Left kidney (tissue), 1 donor: ENCODE measurements at regions not wholly inside any gene's neighbourhood (a gene's known extent, or its start where the extent isn't known, plus 50 kb on each side); places are given as distances from the start of the nearest gene placed in this dataset.

ENCODE experiments used
- DNase-seq: peaks from one replicate; pipeline ENCODE4 v3.0.0-alpha.2; 2013

DNA sequence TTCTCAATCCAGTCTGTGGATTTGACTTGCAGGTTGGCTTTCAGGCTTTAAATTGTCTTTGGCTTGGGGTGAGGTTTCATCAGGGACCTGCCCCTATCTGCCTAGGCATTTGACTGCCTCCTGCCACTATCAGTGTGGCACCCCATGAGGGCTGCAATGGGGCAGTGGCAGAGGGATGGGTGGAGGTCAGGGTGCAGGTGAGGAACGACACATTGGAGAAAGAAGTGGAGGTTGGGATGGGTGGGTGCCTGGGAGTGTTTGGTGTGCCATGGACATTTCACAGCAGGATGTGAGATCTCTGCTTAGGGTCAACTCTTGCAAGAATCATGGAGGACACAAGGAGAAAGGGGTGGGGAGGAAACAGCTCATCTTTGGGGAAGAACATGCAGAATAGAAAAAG is 625.1 kb downstream of the PTPRU start:
- no peak for DNase-seq

DNA sequence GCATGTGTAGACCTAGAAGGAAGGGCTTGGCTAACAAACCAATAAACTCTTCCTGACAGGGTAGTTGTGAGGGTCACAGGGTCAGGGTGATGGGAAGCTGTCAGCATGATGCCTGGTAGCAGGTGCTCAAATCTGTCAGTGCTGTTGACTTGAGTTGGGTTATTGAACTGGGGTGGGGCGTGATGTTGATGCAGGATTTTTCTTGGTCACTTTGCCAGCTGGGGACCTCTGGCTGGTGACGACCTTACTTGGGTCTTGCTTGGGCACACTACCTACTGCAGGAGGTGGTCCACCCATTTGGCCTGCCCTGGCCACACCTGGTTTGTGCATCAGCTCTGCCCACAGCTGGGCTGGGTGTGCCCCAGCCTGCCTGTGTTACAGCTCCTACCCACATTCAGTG is 624.4 kb downstream of the PTPRU start:
- no peak for DNase-seq

DNA sequence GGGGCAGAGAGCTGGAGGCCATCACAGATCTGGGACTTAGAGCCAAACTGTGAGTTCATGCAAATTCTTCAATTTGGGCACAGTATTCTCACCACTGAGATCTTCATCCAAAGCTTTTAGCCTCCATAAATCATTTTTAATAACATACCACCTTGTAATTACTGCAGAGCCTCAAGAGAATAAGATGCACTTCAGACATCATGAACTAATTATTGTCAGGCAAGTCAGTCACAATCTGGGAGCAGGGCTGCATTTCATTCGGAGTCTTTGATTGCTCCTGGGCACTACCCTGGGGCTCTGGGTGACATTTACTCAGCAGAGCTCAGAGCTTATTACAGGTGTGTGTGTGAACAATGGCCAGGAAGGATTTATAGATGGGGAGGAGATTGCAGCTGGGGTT is 623.7 kb downstream of the PTPRU start:
- DNase-seq = no peak

DNA sequence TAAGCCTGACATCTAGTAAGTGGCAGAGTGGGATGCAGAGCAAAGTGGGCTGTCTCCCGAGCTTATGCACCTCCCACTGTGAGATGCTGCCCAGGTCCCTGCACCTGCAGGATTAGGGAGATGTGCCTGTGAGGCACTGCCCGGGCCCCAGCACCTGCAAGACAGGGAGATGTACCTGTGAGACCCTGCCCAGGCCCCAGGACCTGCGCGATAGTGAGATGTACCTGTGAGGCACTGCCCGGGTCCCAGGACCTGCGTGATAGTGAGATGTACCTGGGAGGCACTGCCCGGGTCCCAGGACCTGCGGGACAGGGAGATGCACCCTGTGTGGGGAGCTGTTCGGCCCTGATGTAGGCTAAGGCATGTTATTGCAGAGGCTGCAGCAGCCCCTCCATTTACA is 622.8 kb downstream of the PTPRU start:
- no peak for DNase-seq

DNA sequence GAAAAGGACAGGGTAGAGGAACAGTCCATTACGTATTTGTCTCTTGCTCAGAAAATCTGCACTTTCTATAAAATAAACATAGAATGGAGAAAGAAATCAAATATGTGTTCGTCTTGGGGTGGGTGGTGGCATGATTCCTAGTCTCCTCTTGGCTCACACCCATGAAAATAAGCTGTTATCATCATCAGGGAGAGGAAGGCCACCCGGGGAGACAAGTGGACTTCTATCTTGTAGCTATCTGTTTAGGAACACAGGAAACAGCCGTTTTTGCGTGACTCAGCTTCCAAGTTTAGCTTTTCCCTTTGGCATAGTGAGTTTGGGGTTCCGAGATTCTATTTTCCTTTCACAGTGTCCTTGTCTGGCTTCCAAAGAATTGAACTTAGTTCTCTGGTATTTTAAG is 622.3 kb downstream of the PTPRU start:
- DNase-seq = no peak

DNA sequence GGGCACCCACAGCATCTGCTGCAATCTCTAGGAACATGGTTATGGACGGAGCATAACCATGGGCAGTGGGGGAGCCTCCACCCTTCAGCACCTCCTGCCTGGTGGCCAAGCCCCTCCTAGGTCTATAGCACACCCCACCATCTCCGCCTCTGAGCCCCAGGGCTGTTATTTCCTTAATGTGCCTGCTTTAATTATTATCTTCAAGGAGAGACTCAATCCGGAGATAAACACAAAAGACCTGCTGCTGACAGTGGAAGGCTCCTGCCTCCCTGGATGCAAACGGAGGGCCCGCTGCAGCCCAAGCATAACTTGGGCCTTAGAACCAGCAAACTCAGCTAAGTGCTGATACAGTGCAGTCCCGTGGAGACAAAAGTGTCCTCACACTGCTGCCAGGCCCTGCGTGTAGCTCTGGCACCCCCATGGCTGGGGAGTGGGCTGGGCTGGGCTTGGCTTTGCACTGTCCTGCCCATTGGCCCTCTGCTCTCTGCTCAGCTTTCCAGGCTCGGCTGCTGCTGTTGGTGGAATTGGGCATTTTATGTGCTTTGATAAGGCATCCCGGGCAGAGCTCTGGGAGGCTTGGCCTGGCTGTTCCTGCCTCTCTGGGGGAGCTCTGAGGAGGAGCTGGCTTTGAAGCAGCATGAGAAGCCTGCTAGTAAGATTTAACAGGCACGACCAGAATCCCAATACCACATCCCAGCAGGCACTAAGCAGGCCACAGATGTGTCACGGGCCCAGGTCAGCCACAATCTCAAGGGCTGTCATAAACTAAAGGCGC is 620.2 kb downstream of the PTPRU start:
- DNase-seq = no peak

DNA sequence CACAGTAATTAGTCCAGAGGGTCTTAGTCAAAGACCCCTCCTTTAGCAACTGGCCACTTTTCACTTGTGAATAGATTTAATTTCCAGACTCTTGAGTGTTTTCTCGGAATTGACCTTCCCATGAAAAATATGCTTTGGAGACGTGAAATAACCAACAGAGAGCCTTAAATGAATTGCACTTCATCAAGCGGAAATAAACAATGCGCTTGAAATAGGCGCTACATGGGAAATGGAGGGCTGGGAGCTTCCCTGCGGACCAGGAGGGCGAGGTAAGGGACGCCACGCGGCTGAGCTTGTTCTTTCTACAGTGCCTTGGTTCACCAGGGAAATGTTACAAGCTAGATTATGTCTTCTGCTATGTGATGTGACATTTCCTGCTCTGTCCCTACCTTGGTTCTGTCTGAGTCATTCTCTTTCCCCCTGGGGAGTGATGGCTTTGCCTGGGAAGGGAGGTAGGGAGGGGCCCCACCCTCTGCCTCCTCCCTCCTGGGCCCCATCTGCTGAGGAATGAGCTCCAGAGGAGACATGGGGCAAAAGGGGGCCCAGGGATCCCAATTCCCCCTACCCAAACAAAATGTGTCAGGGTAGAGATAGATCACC is 619.3 kb downstream of the PTPRU start:
- DNase-seq = no peak

DNA sequence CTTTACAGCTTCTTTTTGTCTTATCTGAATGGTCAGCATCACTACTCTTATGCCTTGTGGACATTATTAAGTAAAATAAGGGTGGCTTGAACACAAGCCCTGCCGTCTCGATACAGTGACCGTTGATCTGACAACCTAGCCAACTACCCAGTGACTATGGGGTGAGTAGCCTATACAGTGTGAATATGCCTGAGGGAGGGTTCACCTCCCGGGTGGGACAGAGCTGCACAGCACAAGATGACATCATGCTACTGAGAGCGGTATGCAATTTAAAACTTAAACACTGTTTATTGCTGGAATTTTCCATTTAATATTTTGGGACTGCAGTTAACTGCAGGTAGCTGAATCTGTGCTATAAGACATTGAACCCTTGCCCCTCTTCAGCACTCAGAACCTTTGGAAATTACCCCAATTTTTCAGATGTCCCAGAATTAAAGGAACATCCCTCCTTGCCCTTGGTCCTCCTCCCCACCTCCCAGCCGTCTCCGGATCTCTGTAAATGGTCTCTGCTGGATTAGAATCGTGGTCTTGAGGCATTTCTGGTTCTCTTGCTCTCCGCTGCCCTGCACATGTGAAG is 618.5 kb downstream of the PTPRU start:
- no peak for DNase-seq

DNA sequence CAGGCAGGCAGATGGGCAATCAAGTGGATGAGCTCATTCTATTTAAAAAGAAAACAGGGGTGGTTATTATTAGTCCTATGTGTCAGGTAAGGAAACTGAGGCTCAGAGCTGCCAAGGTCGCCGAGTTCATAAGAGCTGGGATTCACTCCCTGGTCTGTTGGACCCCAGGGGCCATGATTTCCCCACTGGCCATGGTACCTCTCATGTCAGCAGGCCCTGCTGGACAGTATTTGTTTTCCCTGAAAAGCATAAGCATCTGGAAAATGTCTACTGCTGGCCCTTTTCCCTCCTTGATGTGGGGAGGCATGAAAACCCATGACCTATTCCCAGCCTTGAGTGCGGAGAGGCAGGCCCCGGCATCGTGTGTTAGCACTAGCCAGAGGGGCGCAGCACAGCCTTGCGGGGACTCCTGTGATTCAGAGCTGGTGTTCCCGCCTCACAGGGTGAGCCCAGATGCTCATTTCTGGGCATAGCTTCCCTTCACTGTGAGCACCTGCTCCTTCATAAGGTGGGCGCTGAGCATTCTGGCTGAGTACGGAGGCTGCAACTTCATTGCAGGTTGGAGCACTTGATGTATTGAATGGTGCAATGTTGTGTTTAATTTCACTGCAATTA is 617.5 kb downstream of the PTPRU start:
- DNase-seq = no peak

DNA sequence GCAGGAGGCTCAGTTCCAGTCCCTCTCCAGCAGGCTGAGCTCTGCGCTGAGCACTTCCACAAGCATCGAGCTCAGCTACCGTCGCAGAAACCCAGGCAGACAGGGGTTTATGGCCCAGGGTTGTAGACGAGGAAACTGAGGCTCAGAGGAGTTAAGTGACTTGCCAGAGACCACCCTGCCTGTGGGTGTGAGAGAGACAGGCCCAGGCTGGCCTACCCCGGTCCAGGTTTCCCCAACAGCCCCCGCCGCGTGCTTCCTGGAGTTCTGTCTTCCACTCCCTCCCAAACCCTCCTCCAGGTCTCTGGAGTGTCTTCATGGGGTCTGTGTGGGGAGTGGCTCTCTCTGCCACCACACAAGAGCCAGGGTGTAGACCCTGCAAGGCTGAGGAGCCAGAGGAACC is 615.9 kb downstream of the PTPRU start:
- no peak for DNase-seq

DNA sequence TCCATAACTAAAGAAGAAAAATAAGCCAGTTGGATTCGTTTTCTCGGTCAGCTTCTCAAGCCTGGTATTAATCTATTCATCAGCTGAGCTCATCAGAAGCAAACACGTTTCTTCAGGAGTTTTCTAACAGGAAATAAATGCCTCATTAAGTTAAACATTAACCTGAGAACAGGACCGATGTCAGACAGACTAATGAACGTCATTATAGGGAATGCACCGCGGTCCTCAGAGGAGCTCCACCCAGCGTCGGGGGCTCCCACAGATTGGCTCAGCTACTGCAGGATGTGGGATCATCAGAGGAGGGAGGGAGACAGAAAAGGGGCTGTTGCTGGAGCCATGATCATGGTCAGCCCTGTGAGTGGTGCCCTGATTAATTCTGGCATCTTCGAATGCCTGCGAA is 615.4 kb downstream of the PTPRU start:
- DNase-seq = peak; percentile 32

DNA sequence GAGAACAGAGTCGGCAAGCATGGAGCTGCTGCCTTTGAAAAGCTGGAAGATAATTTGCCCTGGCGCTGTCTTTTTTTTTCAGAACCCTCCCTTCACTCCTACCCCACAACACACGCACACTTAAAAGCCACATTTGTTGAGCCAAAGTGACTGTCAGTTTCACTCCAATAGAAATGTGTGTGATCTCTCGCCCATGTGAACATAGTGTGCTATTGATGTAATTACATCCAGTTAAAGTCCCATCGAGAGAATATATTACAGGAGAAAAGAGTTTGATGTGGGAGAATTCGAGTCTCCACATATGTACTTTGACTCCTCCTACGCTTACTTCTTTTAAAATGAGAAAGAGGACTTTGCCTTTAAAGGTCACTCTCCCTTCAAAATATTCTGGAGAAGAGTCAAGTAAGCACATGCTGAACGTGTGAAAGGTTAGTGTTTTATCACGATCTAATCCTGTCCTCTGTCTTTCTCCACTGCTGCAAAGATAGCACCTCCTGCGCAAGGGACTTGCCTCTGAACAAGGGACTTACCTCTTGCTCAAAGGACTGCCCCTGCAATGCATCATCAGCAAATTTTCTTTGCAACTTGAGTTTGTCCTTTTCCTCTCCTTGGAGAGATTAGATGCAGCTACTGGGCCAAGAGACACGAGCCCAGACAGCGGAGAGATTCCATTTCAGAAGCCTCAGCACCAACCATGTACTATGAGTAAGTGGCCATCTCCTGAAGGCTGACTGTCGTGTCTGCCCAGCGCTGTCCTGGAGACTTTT is 613.9 kb downstream of the PTPRU start:
- peak; percentile 13 for DNase-seq

DNA sequence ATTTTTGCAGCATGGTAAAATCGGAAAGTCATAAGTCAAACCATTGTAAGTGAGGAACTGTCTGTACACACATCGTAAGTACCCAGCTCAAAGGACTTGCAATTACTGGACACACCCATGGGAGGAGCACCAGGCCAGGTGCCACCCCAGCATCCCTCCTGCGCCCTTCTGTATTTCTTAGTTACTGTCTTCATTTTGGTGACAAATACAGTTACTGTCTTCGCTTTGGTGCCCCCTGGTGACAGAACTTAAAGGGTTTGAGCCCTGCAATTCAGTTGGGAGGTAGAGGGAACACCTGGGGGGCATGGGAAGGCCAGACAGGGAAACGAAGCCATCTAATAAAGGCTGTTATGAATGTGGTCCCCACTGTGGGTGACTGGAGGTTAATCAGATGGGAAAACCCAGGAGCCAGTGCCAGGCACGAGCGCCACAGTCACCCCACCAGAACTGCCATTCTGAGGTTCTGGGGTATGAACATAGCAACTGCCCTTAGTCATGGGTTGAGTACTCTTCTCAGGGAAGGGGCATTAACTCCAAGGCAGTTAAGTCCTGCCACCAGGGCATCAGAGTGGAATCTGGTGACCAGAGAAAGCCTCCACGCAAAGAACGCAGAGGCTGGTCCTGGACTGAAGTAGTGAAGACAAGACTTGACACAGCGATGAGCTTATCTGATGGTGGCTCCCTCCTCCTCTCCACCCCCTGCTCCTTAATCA is 612.9 kb downstream of the PTPRU start:
- DNase-seq = peak; percentile 28

DNA sequence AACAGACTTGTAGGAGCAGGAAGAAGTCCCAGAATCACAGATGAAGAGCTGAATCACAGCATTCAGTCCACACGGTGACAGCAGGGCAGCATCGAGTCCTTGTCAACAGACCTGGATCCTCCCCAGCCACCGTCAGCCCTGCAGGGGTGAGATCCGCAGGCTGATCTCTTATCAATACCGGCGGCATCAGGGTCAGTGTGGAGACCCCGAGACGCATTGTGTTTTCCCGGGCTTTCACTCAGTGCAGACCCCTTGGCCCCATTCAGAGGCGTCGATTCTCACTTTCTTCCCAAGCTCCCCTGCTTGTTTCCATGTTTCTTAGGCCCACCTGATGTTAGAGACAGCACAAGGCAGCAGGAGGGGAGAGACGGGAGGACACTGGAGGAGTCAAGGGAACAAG is 609.6 kb downstream of the PTPRU start:
- no peak for DNase-seq

DNA sequence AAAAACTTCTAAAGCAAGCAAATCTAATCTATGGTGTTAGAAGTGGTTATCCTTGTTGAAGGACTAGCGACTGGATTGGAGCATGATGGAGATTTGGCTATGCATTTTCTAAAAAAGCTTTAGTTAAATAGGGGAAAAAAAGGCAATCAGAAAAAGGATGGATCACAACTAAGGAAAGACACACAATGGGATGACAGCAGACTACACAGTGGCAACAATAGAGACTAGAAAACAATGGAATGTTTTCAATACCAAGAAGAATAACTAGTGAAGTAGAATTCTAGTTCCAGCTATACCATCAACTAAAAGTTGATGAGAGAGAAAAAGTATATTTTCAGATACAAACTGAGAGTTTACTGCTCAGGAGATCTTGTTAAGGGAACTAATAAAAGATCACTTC is 605.8 kb downstream of the PTPRU start:
- no peak for DNase-seq

DNA sequence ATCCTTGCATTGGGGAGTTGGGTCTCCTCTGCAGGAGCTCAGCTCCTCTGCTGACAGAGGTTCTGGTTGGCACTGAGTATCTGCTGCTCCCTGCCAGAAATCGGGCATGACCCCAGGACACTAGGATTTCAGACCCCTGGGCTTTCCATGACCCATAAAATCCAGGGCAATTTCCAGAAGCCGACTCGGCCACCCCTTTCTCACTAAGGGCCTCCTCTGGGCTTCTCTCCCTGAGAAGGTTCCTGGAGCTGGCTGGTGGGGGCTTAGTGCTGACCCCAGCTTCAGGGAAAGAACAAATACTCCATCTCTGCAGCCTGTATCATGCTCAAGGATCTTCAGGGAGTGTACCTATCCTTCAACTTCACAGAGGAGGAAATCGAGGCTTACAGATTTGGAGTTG is 603.4 kb downstream of the PTPRU start:
- DNase-seq = no peak

DNA sequence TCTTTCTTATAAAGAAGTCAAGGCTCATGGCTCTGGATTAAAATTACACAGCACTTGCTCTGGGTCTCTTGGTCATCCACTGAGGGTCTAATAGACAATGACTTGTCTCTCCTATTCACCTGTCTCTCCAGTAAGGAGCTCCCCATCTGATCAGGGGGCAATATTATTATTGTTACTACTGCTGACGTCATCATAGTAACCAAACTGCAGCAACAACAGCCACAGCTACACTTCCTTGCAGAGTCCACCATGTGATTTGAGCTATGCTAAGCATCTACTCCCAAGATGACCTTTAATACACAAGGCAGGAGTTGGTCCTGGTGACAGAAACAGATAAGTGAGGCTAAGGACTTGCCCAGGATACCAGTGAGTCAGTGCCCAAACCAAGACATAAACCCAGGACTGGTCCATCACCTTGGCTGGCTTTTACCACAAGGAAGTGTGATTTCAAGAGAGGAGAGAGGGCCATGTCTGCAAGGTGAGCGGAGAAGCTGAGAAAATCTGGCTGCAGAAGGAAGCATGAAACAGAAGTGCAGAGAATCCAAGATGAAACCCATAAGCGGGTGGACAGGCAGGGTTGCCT is 602.5 kb downstream of the PTPRU start:
- DNase-seq = no peak

DNA sequence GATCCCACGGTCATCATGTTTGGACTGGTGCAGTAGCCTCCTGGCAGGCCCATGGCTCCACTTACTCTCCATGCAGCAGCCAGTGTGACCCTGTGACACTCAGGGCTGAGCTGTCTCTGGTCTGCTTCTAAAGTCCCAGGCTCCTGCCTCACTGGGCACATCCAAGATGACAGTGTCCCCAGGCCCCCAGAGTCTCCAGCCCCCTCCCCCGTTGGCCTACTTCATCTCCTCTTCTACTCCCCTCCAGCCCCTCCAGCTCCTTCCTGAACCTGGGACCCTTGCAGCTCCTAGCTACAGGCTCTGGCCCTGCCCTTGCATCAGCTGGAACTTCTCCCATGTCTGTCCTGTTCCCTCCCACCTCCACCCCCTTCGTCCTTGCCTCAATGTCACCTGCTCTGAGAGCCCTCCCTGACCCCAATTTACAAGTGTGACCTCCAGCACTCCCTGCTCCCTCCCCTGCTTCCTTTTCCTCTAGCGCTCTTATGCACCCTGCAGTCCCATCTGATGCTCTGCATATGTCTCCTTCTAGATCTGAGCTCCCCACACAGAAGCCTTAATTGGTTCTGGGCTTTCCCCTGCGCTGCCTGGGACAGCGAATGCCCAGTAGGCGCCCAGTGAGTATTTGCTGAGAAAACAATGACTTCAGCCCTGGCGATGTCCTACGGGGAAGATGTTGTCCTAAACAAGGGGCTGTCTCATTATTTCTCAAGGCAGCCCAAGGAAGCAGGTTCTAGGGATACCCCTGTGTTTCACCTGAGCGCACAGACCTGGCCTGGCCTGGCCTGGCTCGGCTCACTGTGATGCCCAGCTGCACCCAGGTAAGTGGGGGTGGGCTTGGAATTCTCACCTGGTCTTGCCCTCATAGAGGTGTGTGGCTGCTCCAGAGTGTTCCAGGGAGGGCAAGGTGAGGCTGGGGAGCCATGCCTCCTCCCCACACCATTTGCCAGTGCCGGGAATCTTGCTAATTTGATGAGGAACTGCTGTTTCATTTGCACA is 600.6 kb downstream of the PTPRU start:
- no peak for DNase-seq

DNA sequence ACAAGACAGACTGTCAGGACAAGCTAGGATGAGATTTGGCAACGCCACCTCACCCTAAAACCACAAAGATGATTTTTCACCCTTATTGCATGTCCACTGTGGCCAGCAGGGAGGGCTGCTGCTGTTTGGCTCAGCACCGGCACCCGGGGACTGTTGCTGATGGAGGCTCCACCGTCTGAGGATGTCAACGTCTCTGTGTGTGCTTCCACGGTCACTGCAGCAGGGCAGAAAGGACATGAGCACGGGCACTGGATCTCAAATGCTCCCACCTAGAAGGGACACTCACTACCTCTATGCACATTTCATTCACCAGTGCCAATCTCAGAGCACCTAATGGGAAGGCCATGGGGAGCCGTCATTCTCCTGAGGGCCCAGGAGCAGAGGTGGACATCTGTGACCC is 599.6 kb downstream of the PTPRU start:
- no peak for DNase-seq

DNA sequence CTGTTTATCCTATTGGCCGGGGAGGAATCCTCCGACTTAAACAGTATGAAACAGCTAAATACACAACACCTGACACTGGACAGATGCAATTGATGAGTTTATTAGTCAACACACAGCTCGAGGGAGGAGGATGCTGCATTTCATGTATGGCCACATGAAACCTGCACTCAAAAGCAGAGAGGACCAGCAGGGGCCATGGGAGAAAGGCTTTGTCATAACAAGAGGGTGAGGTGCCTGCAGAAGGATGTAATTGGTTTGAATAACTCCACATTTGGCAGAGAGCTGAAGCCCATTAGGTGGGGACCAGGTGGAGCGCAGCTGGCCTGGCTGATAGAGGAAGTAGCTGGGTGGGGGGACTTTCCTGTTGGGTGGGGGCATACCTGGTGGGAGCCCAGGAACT is 599.1 kb downstream of the PTPRU start:
- no peak for DNase-seq
